GM06990 (cell line): ENCODE measurements at regions not wholly inside any gene's neighbourhood (a gene's known extent, or its start where the extent isn't known, plus 50 kb on each side); places are given as distances from the start of the nearest gene placed in this dataset.

Source experiments
- DNase-seq: peaks from one replicate; pipeline ENCODE4 v3.0.0-alpha.2; 2011; ENCODE audit not compliant: insufficient read length; ENCODE audit errors: extremely low read depth
- H3K27me3 ChIP-seq: replicated peaks from 2 replicates; pipeline ENCODE4 v1.6.0; 2011; ENCODE audit warnings: low read length; ENCODE audit not compliant: control insufficient read depth, insufficient read depth
- H3K36me3 ChIP-seq: 2 replicates; pipeline ENCODE4 v1.5.1; 2011; ENCODE audit warnings: low read length; ENCODE audit not compliant: control insufficient read depth, insufficient read depth
- H3K4me3 ChIP-seq: replicated peaks from 2 replicates; pipeline ENCODE4 v1.5.1; 2011; ENCODE audit warnings: low read depth, mild to moderate bottlenecking, control low read depth, low read length
- TF ChIP-seq, protein P1 (sequence below): IDR thresholded peaks from 2 replicates; pipeline ENCODE4 v1.5.1; 2011; ENCODE audit warnings: low read length, control low read depth, mild to moderate bottlenecking, inconsistent platforms; ENCODE audit not compliant: insufficient read depth, poor library complexity, severe bottlenecking

DNA sequence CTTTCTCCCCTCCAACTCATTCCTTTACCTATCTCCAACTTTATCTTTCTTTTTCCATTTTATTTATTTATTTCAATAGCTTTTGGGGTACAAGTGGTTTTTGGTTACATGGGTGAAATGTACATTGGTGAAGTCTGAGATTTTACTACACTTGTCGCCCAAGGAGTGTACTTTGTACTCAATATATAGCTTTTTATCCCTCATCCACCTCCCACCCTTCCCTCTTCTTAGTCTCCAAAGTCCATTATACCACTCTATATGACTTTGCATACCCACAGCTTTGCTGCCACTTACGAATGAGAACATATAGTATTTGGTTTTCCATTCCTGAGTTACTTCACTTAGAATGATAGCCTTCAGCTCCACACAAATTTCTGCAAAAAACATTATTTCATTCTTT is 152.6 kb upstream of the NUDT4 start:
- no peak for DNase-seq
- H3K4me3 ChIP-seq: no peak overlapping the region
- H3K27me3 ChIP-seq: no peaks in the 10 kb centered on the region
- TF ChIP-seq, protein P1, sequence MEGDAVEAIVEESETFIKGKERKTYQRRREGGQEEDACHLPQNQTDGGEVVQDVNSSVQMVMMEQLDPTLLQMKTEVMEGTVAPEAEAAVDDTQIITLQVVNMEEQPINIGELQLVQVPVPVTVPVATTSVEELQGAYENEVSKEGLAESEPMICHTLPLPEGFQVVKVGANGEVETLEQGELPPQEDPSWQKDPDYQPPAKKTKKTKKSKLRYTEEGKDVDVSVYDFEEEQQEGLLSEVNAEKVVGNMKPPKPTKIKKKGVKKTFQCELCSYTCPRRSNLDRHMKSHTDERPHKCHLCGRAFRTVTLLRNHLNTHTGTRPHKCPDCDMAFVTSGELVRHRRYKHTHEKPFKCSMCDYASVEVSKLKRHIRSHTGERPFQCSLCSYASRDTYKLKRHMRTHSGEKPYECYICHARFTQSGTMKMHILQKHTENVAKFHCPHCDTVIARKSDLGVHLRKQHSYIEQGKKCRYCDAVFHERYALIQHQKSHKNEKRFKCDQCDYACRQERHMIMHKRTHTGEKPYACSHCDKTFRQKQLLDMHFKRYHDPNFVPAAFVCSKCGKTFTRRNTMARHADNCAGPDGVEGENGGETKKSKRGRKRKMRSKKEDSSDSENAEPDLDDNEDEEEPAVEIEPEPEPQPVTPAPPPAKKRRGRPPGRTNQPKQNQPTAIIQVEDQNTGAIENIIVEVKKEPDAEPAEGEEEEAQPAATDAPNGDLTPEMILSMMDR: no peak
- no peaks in the 10 kb centered on the region for H3K36me3 ChIP-seq

DNA sequence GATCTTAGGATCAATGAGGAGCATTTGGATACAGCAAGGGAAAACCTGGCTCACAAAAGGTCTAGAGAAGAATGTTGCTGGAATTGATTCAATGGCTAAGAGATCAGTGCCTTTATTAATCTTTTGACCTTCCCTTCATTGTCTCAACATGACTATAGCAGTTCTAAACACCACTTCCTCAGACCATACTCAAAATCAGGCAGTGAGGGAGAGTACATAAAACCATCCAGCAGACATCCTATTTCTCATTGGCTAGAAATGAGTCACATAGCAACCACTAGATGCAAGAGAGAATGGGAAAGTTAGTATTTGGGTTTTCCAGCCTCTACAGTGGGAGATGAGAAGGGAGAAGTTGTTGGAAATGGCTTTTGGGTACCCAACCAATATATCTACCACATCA is 151.4 kb upstream of the NUDT4 start:
- H3K27me3 ChIP-seq: no peaks in the 10 kb centered on the region
- TF ChIP-seq, protein P1: no peak
- DNase-seq: no peak
- no peak overlapping the region for H3K4me3 ChIP-seq
- H3K36me3 ChIP-seq: no peaks in the 10 kb centered on the region

DNA sequence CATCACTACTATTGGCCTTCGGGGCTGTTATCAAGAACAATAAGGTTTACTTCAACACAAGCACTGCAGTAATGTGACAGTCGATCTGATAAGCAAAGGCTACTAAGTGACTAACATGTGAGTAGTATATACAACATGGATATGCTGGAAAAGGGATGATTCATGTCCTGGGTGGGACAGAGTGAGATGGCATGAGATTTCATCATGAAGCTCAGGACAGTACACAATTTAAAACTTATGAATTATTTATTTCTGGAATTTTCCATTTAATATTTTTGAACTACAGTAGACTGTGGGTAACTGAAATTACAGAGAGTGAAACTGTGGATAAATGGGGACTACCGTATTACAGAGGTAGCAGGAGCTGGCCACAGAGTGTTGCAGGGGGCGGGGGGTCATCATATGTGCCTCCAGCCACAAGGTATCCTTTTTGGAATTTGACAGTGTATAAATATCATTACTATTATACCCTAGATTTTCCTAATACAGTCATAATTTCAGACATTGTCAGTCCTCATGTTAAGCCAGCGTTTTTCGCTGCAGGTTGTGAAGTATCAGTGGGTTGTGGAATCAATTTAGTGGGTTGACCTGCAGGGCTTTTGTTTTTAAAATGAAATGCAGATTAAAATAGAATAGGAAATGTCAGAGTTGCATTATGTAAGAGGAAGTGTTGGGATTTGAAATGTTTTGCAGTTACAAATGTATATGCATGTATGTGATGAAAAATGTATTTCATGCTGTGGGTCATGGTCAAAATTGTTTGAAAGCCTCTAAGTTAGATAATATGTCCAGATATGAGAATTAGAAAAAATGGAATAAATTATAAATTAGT is 148.0 kb upstream of the NUDT4 start:
- TF ChIP-seq, protein P1: no peak
- H3K36me3 ChIP-seq: no peaks in the 10 kb centered on the region
- no peak overlapping the region for H3K4me3 ChIP-seq
- H3K27me3 ChIP-seq: no peaks in the 10 kb centered on the region
- DNase-seq: no peak

DNA sequence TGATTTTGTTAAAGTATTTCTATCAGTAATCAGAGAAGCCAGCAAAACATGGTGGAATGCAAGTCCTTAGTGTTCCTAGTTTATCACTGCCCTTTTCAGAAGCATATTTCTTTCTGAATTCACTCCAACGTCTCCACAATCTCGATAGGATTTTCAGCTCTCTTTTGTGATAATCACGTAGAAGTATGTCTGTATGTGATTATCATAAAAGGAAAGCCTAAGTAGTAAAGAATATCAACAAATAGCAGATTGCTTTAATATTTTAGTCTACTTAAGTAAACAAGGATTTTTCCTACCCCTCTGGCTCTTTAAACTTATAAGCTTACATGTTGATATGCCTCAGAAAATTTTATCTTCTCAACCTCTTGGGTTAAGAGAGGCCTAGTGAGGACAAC is 147.4 kb upstream of the NUDT4 start:
- H3K36me3 ChIP-seq: no peaks in the 10 kb centered on the region
- TF ChIP-seq, protein P1: no peak
- DNase-seq: no peak
- no peaks in the 10 kb centered on the region for H3K27me3 ChIP-seq
- H3K4me3 ChIP-seq: no peak overlapping the region

DNA sequence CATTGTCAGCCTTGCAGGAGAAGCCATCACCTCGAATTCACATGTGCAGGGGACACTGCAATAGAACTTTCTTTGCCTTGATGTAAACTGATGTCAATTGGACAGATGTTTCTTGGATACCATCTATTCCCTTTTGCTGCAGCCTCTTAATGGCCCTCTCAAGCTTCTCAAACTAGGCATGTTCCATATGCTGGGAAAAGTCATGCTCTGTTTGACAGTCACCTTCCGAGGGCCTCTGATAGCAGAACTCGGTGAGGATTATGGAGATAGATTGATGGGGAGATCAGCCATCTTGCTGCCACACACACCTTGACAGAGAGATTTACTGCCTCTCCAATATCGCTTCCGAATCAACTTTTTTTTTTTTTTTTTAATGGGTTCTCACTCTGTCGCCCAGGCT is 145.8 kb upstream of the NUDT4 start:
- Histone ChIP-seq H3K4me3 (no peak overlapping the region), H3K27me3 (no peaks in the 10 kb centered on the region), H3K36me3 (no peaks in the 10 kb centered on the region)
- DNase-seq: no peak
- TF ChIP-seq, protein P1: no peak

DNA sequence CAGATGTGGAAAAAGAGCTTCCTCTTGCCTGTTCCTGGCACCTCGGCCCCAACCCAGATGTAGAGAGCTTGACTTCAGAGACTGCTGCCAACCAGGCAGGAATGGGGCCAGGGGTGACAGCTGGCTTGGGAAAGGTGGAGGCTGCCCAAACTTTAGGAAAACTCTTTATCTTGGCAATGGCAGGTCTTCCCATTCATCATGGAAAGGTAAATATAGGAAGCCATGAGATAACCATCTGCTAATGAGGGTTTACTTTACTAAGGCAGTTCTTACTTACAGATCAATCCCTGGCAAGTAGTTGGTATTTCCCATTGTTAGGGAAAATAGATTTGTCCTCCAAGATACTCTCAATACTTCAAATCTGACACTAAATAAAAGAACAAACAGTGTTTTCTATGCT is 143.1 kb upstream of the NUDT4 start:
- TF ChIP-seq, protein P1: no peak
- H3K27me3 ChIP-seq: no peaks in the 10 kb centered on the region
- DNase-seq: no peak
- no peaks in the 10 kb centered on the region for H3K36me3 ChIP-seq
- no peak overlapping the region for H3K4me3 ChIP-seq
